Spleen (tissue), 11 donors: ENCODE measurements at regions not wholly inside any gene's neighbourhood (a gene's known extent, or its start where the extent isn't known, plus 50 kb on each side); places are given as distances from the start of the nearest gene placed in this dataset.

Source experiments
- DNase-seq: peaks from one replicate; pipeline ENCODE4 v3.0.0-alpha.2; 2020
- H3K27ac ChIP-seq, 8 donors: fragments of 200-600 bp; sonication (generic) in 7 of 8; 1 replicate in 4 of 8; 2 replicates in 4 of 8; pipeline versions ENCODE4 v1.5.0 to v1.8.0; 2016 to 2021; ENCODE audit warnings: inconsistent platforms in 4 of 8, mild to moderate bottlenecking in 4 of 8, moderate library complexity in 1 of 8
- H3K27me3 ChIP-seq, 7 donors: fragments of 200-600 bp; sonication (generic) in 6 of 7; replicated peaks in 1 of 7; 1 replicate in 4 of 7; 2 replicates in 3 of 7; pipeline versions ENCODE4 v1.5.0 to v1.8.0; 2016 to 2021; ENCODE audit warnings: inconsistent platforms in 3 of 7, mild to moderate bottlenecking in 1 of 7
- H3K36me3 ChIP-seq, 6 donors: fragments of 200-600 bp; sonication (generic) in 5 of 6; 1 replicate in 4 of 6; 2 replicates in 2 of 6; pipeline versions ENCODE4 v1.5.0 to v1.8.0; 2016 to 2021; ENCODE audit warnings: inconsistent platforms in 2 of 6
- H3K4me1 ChIP-seq, 6 donors: fragments of 200-600 bp; sonication (generic) in 5 of 6; 1 replicate in 3 of 6; 2 replicates in 3 of 6; pipeline versions ENCODE4 v1.5.0 to v1.8.0; 2016 to 2021; ENCODE audit warnings: inconsistent platforms in 3 of 6
- H3K4me3 ChIP-seq, 8 donors: fragments of 200-600 bp; sonication (generic) in 7 of 8; 1 replicate in 4 of 8; 2 replicates in 4 of 8; pipeline versions ENCODE4 v1.5.0 to v1.8.0; 2016 to 2021; ENCODE audit warnings: inconsistent platforms in 4 of 8, mild to moderate bottlenecking in 4 of 8, moderate library complexity in 2 of 8
- H3K9me3 ChIP-seq, 8 donors: fragments of 200-600 bp; sonication (generic) in 7 of 8; 1 replicate in 4 of 8; 2 replicates in 4 of 8; pipeline versions ENCODE4 v1.5.0 to v1.8.0; 2016 to 2021; ENCODE audit warnings: inconsistent platforms in 4 of 8
- CTCF ChIP-seq, 11 experiments: fragments of 200-600 bp in 7 of 11; fragments of 450-650 bp in 4 of 11; sonication (generic) in 4 of 11; IDR thresholded peaks in 8 of 11; conservative IDR thresholded peaks in 3 of 11; 1 replicate in 7 of 11; 2 replicates in 4 of 11; pipeline versions ENCODE4 v1.4.0 to v1.8.0; 2016 to 2021; ENCODE audit warnings: antibody characterized with exemption in 11 of 11, inconsistent platforms in 4 of 11, mild to moderate bottlenecking in 1 of 11
- POLR2A ChIP-seq, 3 donors: fragments of 450-650 bp; IDR thresholded peaks; one replicate each; pipeline ENCODE4 v1.5.1; 2017; ENCODE audit warnings: antibody characterized with exemption in 3 of 3, mild to moderate bottlenecking in 1 of 3
- POLR2AphosphoS5 ChIP-seq, 3 donors: sonication (generic); formaldehyde crosslinking; IDR thresholded peaks; one replicate each; pipeline ENCODE4 v1.5.1; 2017; ENCODE audit warnings: antibody characterized with exemption in 3 of 3
- WGBS, 5 donors: extraction: QIAGEN DNeasy Blood & Tissue Kit in 3 of 5; methylation state at CpG; one replicate each; pipeline versions ENCODE4 v1.1.5 to v1.1.7; 2013 to 2018; 5-methylcytosine and 5-hydroxymethylcytosine counted together
- intact Hi-C: fragments of 100-400 bp; cut with DNase I; formaldehyde crosslinking; loops from one replicate; pipeline ENCODE4 v1.15.0; 2023; ENCODE audit warnings: low total_unique reads
- donor health status: healthy with polysubstance abuse.
- donor health status: DM: no; HTN: no; CAD: no; lungs with moderate emphysema.
- donor health status: DM: no; HTN: no; CAD: no.
- donor health status: Bipolar disorder and iron deficiency.
- donor health status: healthy.
- donor health status: DM: no; HTN: no; CAD: no.
- donor health status: DM: yes; HTN: yes; CAD: no.

- H3K4me3 ChIP-seq, result no peak overlapping the region
- 75 to 87% (median 78%) methylated on average over 3 of the region's 3 CpGs for WGBS, 5 donors
- TF ChIP-seq CTCF (IDR thresholded peaks at IDR 0.05 in 8 of 11, conservative IDR thresholded peaks at IDR 0.05 in 3 of 11), result no peak
- no peak for TF ChIP-seq POLR2A (IDR thresholded peaks at IDR 0.05)
- no peak for TF ChIP-seq POLR2AphosphoS5 (IDR thresholded peaks at IDR 0.05)
- peaks cover 0 to 37% (median 23%) of the 10 kb centered on the region in 8 donors for H3K9me3 ChIP-seq
- no peak for DNase-seq
- no peaks in the 10 kb centered on the region for H3K4me1 ChIP-seq
- H3K27ac ChIP-seq, result no peak overlapping the region
- no peaks in the 10 kb centered on the region for H3K36me3 ChIP-seq
- H3K27me3 ChIP-seq, result no peaks in the 10 kb centered on the region
- intact Hi-C loops, result no loop called here
These were observed 508.2 kb upstream of the KIF2B start for GRCh38 chr17:53314521-53314920.

- H3K27ac ChIP-seq, result no peak overlapping the region
- peaks cover 0 to 43% (median 31%) of the 10 kb centered on the region in 8 donors for H3K9me3 ChIP-seq
- H3K4me1 ChIP-seq, result no peaks in the 10 kb centered on the region
- H3K27me3 ChIP-seq, result no peaks in the 10 kb centered on the region
- intact Hi-C loops, result no loop called here
- no peaks in the 10 kb centered on the region for H3K36me3 ChIP-seq
- WGBS, 5 donors, result 59 to 81% (median 66%) methylated on average over 2 of the region's 2 CpGs
- DNase-seq, result no peak
- no peak overlapping the region for H3K4me3 ChIP-seq
- TF ChIP-seq CTCF (IDR thresholded peaks at IDR 0.05 in 8 of 11, conservative IDR thresholded peaks at IDR 0.05 in 3 of 11) (no peak), POLR2AphosphoS5 (IDR thresholded peaks at IDR 0.05) (no peak), POLR2A (IDR thresholded peaks at IDR 0.05) (no peak)
These were observed 509.0 kb upstream of the KIF2B start for GRCh38 chr17:53313746-53314145.

GRCh38 chr17:53278466-53278865 is 544.3 kb upstream of the KIF2B start:
- 69 to 85% (median 78%) methylated on average over 1 of the region's 1 CpG for WGBS, 5 donors
- TF ChIP-seq POLR2A (IDR thresholded peaks at IDR 0.05) (no peak), CTCF (IDR thresholded peaks at IDR 0.05 in 8 of 11, conservative IDR thresholded peaks at IDR 0.05 in 3 of 11) (no peak), POLR2AphosphoS5 (IDR thresholded peaks at IDR 0.05) (no peak)

GRCh38 chr17:53273126-53273525 is 549.6 kb upstream of the KIF2B start:
- WGBS, 5 donors, result 47 to 68% (median 65%) methylated on average over 2 of the region's 2 CpGs
- no peak for DNase-seq
- intact Hi-C loops, result no loop called here

More at GRCh38 chr17:53278466-53278865, 544.3 kb upstream of the KIF2B start:
- Histone ChIP-seq H3K27ac (no peak overlapping the region), H3K36me3 (no peaks in the 10 kb centered on the region), H3K27me3 (no peaks in the 10 kb centered on the region), H3K9me3 (peaks cover 0 to 4% (median 0%) of the 10 kb centered on the region in 8 donors), H3K4me1 (no peaks in the 10 kb centered on the region), H3K4me3 (no peak overlapping the region)
- intact Hi-C loops, result no loop called here
- DNase-seq, result no peak

More at GRCh38 chr17:53273126-53273525, 549.6 kb upstream of the KIF2B start:
- Histone ChIP-seq H3K9me3 (no peaks in the 10 kb centered on the region), H3K27me3 (no peaks in the 10 kb centered on the region), H3K36me3 (no peaks in the 10 kb centered on the region), H3K27ac (no peak overlapping the region), H3K4me1 (no peaks in the 10 kb centered on the region), H3K4me3 (no peak overlapping the region)
- TF ChIP-seq POLR2AphosphoS5 (IDR thresholded peaks at IDR 0.05), result no peak
- no peak for TF ChIP-seq CTCF (IDR thresholded peaks at IDR 0.05 in 8 of 11, conservative IDR thresholded peaks at IDR 0.05 in 3 of 11)
- TF ChIP-seq POLR2A (IDR thresholded peaks at IDR 0.05), result no peak
